Astrocyte (in vitro differentiated cells and primary cell): ENCODE measurements at regions not wholly inside any gene's neighbourhood (a gene's known extent, or its start where the extent isn't known, plus 50 kb on each side); places are given as distances from the start of the nearest gene placed in this dataset.
A peak's percentile ranks its signal among the peaks of the same experiment; 100 is the strongest.

Source experiments
- DNase-seq: peaks from one replicate; pipeline ENCODE4 v3.0.0-alpha.2; 2010; ENCODE audit warnings: low read depth
- FAIRE-seq: peaks from 2 replicates; lab custom pipeline; 2011; peaks lifted over from hg19 to GRCh38; lab: Jason Lieb, UNC
- H2AFZ ChIP-seq: 2 replicates; pipeline ENCODE4 v1.6.0; 2012; ENCODE audit warnings: low read depth, low read length, inconsistent platforms
- H3K27ac ChIP-seq: 2 replicates; pipeline ENCODE4 v1.5.1; 2011; ENCODE audit warnings: low read depth, low read length, inconsistent platforms
- H3K27me3 ChIP-seq: 2 replicates; pipeline ENCODE4 v1.6.0; 2011; ENCODE audit warnings: low read length, inconsistent platforms; ENCODE audit not compliant: insufficient read depth
- H3K36me3 ChIP-seq: 2 replicates; pipeline ENCODE4 v1.5.1; 2011; ENCODE audit warnings: low read length, inconsistent platforms; ENCODE audit not compliant: insufficient read depth
- H3K4me1 ChIP-seq: 2 replicates; pipeline ENCODE4 v1.5.1; 2011; ENCODE audit warnings: low read length, inconsistent platforms; ENCODE audit not compliant: insufficient read depth
- H3K4me2 ChIP-seq: 2 replicates; pipeline ENCODE4 v1.6.0; 2012; ENCODE audit warnings: low read length, inconsistent platforms
- H3K4me3 ChIP-seq: 2 replicates; pipeline ENCODE4 v1.5.1; 2011; ENCODE audit warnings: low read depth, mild to moderate bottlenecking, low read length, inconsistent platforms; ENCODE audit not compliant: insufficient read depth
- H3K79me2 ChIP-seq: 2 replicates; pipeline ENCODE4 v1.6.0; 2012; ENCODE audit warnings: mild to moderate bottlenecking, low read length, inconsistent platforms; ENCODE audit not compliant: insufficient read depth
- H3K9ac ChIP-seq: 2 replicates; pipeline ENCODE4 v1.6.0; 2012; ENCODE audit warnings: mild to moderate bottlenecking, low read length, inconsistent platforms
- H3K9me3 ChIP-seq: 2 replicates; pipeline ENCODE4 v1.5.1; 2012; ENCODE audit warnings: low read depth, mild to moderate bottlenecking, low read length, inconsistent platforms; ENCODE audit not compliant: insufficient read depth
- H4K20me1 ChIP-seq: 2 replicates; pipeline ENCODE4 v1.6.0; 2012; ENCODE audit warnings: low read length, inconsistent platforms; ENCODE audit not compliant: insufficient read depth
- H3K27ac Mint-ChIP-seq: one replicate; pipeline ENCODE4 v1.8.0; 2021; ENCODE audit warnings: mild to moderate bottlenecking, mixed read lengths; ENCODE audit not compliant: unreplicated experiment
- H3K27me3 Mint-ChIP-seq: one replicate; pipeline ENCODE4 v1.8.0; 2021; ENCODE audit warnings: low read depth, mixed read lengths; ENCODE audit not compliant: unreplicated experiment
- H3K36me3 Mint-ChIP-seq: one replicate; pipeline ENCODE4 v1.8.0; 2021; ENCODE audit warnings: low read depth, mixed read lengths; ENCODE audit not compliant: unreplicated experiment
- H3K4me1 Mint-ChIP-seq: one replicate; pipeline ENCODE4 v1.8.0; 2021; ENCODE audit warnings: low read depth, mixed read lengths; ENCODE audit not compliant: unreplicated experiment
- H3K4me3 Mint-ChIP-seq: one replicate; pipeline ENCODE4 v1.8.0; 2021; ENCODE audit warnings: mild to moderate bottlenecking, moderate library complexity, mixed read lengths; ENCODE audit not compliant: unreplicated experiment
- H3K9me3 Mint-ChIP-seq: one replicate; pipeline ENCODE4 v1.8.0; 2021; ENCODE audit warnings: mild to moderate bottlenecking, mixed read lengths; ENCODE audit not compliant: unreplicated experiment
- CTCF ChIP-seq: IDR thresholded peaks from 2 replicates; pipeline ENCODE4 v1.5.1; 2011; ENCODE audit warnings: low read depth, mild to moderate bottlenecking, inconsistent platforms, low read length, moderate library complexity; ENCODE audit not compliant: insufficient read depth
- EZH2 ChIP-seq: IDR thresholded peaks from 2 replicates; pipeline ENCODE4 v1.6.1; 2012; ENCODE audit warnings: mild to moderate bottlenecking, low read length, inconsistent platforms; ENCODE audit not compliant: insufficient read depth

GRCh38 chr6:122147291-122147690, 252.2 kb upstream of the HSF2 start:
- FAIRE-seq, result no peak
- no peak overlapping the region for H3K27ac Mint-ChIP-seq
- H3K36me3 ChIP-seq, result no peaks in the 10 kb centered on the region

GRCh38 chr6:122151066-122151465, 248.4 kb upstream of the HSF2 start:
- H3K9me3 Mint-ChIP-seq, result no peaks in the 10 kb centered on the region
- TF ChIP-seq CTCF, result no peak
- Histone ChIP-seq H4K20me1 (no peaks in the 10 kb centered on the region), H3K27ac (no peak overlapping the region), H3K9ac (no peak overlapping the region), H3K27me3 (no peaks in the 10 kb centered on the region), H3K4me1 (no peaks in the 10 kb centered on the region), H3K4me2 (no peak overlapping the region), H2AFZ (no peak overlapping the region), H3K79me2 (no peaks in the 10 kb centered on the region), H3K36me3 (no peaks in the 10 kb centered on the region), H3K4me3 (no peak overlapping the region), H3K9me3 (no peaks in the 10 kb centered on the region)
- H3K27me3 Mint-ChIP-seq, result no peaks in the 10 kb centered on the region
- H3K27ac Mint-ChIP-seq, result no peak overlapping the region
- peak; percentile 6 for DNase-seq
- H3K4me3 Mint-ChIP-seq, result no peak overlapping the region
- H3K36me3 Mint-ChIP-seq, result no peaks in the 10 kb centered on the region
- FAIRE-seq, result no peak
- no peaks in the 10 kb centered on the region for H3K4me1 Mint-ChIP-seq

More at GRCh38 chr6:122147291-122147690, 252.2 kb upstream of the HSF2 start:
- H3K27ac ChIP-seq, result no peak overlapping the region
- H3K9ac ChIP-seq, result no peak overlapping the region
- no peaks in the 10 kb centered on the region for H3K36me3 Mint-ChIP-seq
- H2AFZ ChIP-seq, result no peak overlapping the region
- no peaks in the 10 kb centered on the region for H3K27me3 Mint-ChIP-seq
- H3K4me3 Mint-ChIP-seq, result no peak overlapping the region
- DNase-seq, result no peak
- TF ChIP-seq CTCF (no peak), EZH2 (no peak)
- H3K4me1 ChIP-seq, result no peaks in the 10 kb centered on the region
- H3K4me1 Mint-ChIP-seq, result no peaks in the 10 kb centered on the region
- no peak overlapping the region for H3K4me2 ChIP-seq
- H3K4me3 ChIP-seq, result no peak overlapping the region
- no peaks in the 10 kb centered on the region for H3K9me3 Mint-ChIP-seq
- H3K27me3 ChIP-seq, result no peaks in the 10 kb centered on the region
- H3K79me2 ChIP-seq, result no peaks in the 10 kb centered on the region
- H4K20me1 ChIP-seq, result no peaks in the 10 kb centered on the region
- H3K9me3 ChIP-seq, result no peaks in the 10 kb centered on the region

DNA sequence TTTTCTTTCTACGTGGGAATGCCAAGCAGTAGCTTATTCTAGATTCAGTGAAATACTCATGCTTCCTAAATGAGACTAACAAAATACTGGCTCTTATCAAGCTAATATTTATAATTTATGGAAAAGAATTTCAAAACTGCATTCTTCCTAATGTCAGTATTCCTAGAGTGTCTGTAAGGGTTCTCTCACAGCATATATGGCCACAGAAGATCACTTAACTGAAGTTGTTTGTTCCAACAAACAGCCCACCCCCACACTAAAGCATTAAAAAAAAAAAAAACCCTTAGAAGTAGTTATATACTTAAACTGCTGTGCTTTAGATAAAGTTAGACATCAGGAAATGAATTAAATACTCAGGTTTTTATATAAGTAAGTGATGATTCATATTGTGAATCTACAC, 247.7 kb upstream of the HSF2 start:
- no peaks in the 10 kb centered on the region for H3K9me3 Mint-ChIP-seq
- no peaks in the 10 kb centered on the region for H3K36me3 Mint-ChIP-seq
- H3K27ac Mint-ChIP-seq, result no peak overlapping the region
- H2AFZ ChIP-seq, result no peak overlapping the region
- no peaks in the 10 kb centered on the region for H3K27me3 ChIP-seq
- no peaks in the 10 kb centered on the region for H3K9me3 ChIP-seq
- H3K27me3 Mint-ChIP-seq, result no peaks in the 10 kb centered on the region
- H3K4me2 ChIP-seq, result no peak overlapping the region
- H3K4me1 Mint-ChIP-seq, result no peaks in the 10 kb centered on the region
- H3K36me3 ChIP-seq, result no peaks in the 10 kb centered on the region
- H4K20me1 ChIP-seq, result no peaks in the 10 kb centered on the region
- no peaks in the 10 kb centered on the region for H3K79me2 ChIP-seq
- TF ChIP-seq EZH2 (no peak), CTCF (no peak)
- no peaks in the 10 kb centered on the region for H3K4me1 ChIP-seq
- FAIRE-seq, result no peak
- H3K4me3 Mint-ChIP-seq, result no peak overlapping the region
- no peak overlapping the region for H3K27ac ChIP-seq
- H3K9ac ChIP-seq, result no peak overlapping the region
- H3K4me3 ChIP-seq, result no peak overlapping the region
- DNase-seq, result no peak
